Naive thymus-derived CD4-positive, alpha-beta T cell (primary cell): ENCODE measurements at regions not wholly inside any gene's neighbourhood (a gene's known extent, or its start where the extent isn't known, plus 50 kb on each side); places are given as distances from the start of the nearest gene placed in this dataset.

Experiments
- ATAC-seq: fragments of 150-1000 bp; cut with Tn5 transposase; 2 replicates; pipeline ENCODE4 v1.10.0; 2021; ENCODE audit warnings: mild to moderate bottlenecking, moderate library complexity
- CTCF ChIA-PET: fragments of 350-600 bp; sonication (Branson Sonifier 250); formaldehyde crosslinking; loops from one replicate; lab custom pipeline; 2021; ENCODE audit warnings: antibody characterized with exemption; lab: Charles Lee
- POLR2A ChIA-PET: fragments of 350-600 bp; sonication (Branson Sonifier 250); formaldehyde crosslinking; loops from one replicate; lab custom pipeline; 2021; ENCODE audit warnings: antibody characterized with exemption, inconsistent platforms; lab: Charles Lee
- DNase-seq, 9 donors: peaks; one replicate each; pipeline versions ENCODE4 v3.0.0 to v3.0.0-alpha.2; 2020 to 2022; ENCODE audit warnings: mixed read lengths in 1 of 9
- H3K27ac ChIP-seq: one replicate; pipeline ENCODE4 v1.7.0; 2013; ENCODE audit warnings: mild to moderate bottlenecking, low read depth, low read length, moderate library complexity
- H3K27me3 ChIP-seq, 2 donors: one replicate each; pipeline ENCODE4 v1.7.0; 2013; ENCODE audit warnings: low read length in 2 of 2, mild to moderate bottlenecking in 2 of 2, moderate library complexity in 2 of 2; ENCODE audit not compliant: control insufficient read depth in 2 of 2, insufficient read depth in 2 of 2
- H3K36me3 ChIP-seq, 3 experiments: 1 replicate in 2 of 3; 2 replicates in 1 of 3; pipeline ENCODE4 v1.7.0; 2013; ENCODE audit warnings: low read length in 3 of 3, mild to moderate bottlenecking in 3 of 3, moderate library complexity in 1 of 3; ENCODE audit not compliant: insufficient read depth in 3 of 3, control insufficient read depth in 2 of 3
- H3K4me1 ChIP-seq, 2 donors: one replicate each; pipeline ENCODE4 v1.7.0; 2013; ENCODE audit warnings: low read length in 2 of 2, mild to moderate bottlenecking in 2 of 2, moderate library complexity in 1 of 2; ENCODE audit not compliant: control insufficient read depth in 2 of 2, insufficient read depth in 2 of 2
- H3K4me3 ChIP-seq: 2 replicates; pipeline ENCODE4 v1.7.0; 2013; ENCODE audit warnings: mild to moderate bottlenecking, low read length
- H3K9me3 ChIP-seq, 3 experiments: 1 replicate in 2 of 3; 2 replicates in 1 of 3; pipeline ENCODE4 v1.7.0; 2013; ENCODE audit warnings: low read length in 3 of 3; ENCODE audit not compliant: control insufficient read depth in 2 of 3
- H3K27ac Mint-ChIP-seq, 9 donors: one replicate each; pipeline ENCODE4 v1.8.0; 2020 to 2022; ENCODE audit warnings: mixed read lengths in 9 of 9, mild to moderate bottlenecking in 8 of 9, moderate library complexity in 5 of 9, inconsistent platforms in 2 of 9
- H3K27me3 Mint-ChIP-seq, 5 donors: one replicate each; pipeline ENCODE4 v1.8.0; 2021 to 2022; ENCODE audit warnings: mixed read lengths in 5 of 5, mild to moderate bottlenecking in 1 of 5
- H3K36me3 Mint-ChIP-seq, 5 donors: one replicate each; pipeline ENCODE4 v1.8.0; 2020 to 2022; ENCODE audit warnings: mixed read lengths in 5 of 5, mild to moderate bottlenecking in 3 of 5, inconsistent platforms in 1 of 5
- H3K4me1 Mint-ChIP-seq, 7 donors: one replicate each; pipeline ENCODE4 v1.8.0; 2020 to 2022; ENCODE audit warnings: mixed read lengths in 7 of 7, mild to moderate bottlenecking in 3 of 7, inconsistent platforms in 1 of 7
- H3K4me3 Mint-ChIP-seq, 10 donors: one replicate each; pipeline ENCODE4 v1.8.0; 2020 to 2022; ENCODE audit warnings: mild to moderate bottlenecking in 10 of 10, mixed read lengths in 10 of 10, moderate library complexity in 6 of 10, inconsistent platforms in 2 of 10
- H3K9me3 Mint-ChIP-seq, 11 donors: one replicate each; pipeline ENCODE4 v1.8.0; 2020 to 2022; ENCODE audit warnings: mixed read lengths in 11 of 11, mild to moderate bottlenecking in 4 of 11, inconsistent platforms in 1 of 11, moderate library complexity in 1 of 11
- intact Hi-C, 2 donors: fragments of 100-400 bp; cut with micrococcal nuclease; formaldehyde crosslinking; loops; one replicate each; pipeline ENCODE4 v1.15.1; 2023

DNA sequence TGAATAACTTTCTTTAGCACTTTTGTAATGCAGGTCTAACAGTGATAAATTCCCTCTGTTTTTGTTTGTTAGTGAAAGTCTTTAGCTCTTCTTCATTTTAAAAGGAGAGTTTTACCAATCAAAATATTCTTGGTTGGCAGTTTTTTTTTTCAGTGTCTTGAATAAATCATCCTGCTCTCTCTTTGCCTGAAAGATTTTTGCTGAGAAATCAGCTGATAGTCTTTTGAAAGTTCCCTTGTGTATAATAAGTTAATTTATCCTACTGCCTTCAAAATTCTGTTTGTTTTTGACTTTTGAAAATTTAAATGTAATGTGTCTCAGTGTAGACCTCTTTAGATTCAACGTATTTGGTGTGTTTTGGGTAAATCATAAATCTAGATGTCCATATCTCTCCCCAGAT, 205.7 kb upstream of the NXPH2 start:
- Histone ChIP-seq H3K36me3 (no peaks in the 10 kb centered on the region), H3K4me3 (no peak overlapping the region), H3K9me3 (no peaks in the 10 kb centered on the region), H3K4me1 (no peaks in the 10 kb centered on the region), H3K27ac (no peak overlapping the region), H3K27me3 (no peaks in the 10 kb centered on the region)
- ChIA-PET CTCF (no interaction called here), POLR2A (no interaction called here)
- no peak for ATAC-seq
- Mint-ChIP-seq H3K27me3 (no peaks in the 10 kb centered on the region), H3K36me3 (no peaks in the 10 kb centered on the region), H3K27ac (no peak overlapping the region), H3K9me3 (peaks cover 2 to 38% (median 19%) of the 10 kb centered on the region in 11 donors), H3K4me1 (no peaks in the 10 kb centered on the region), H3K4me3 (no peak overlapping the region)
- no peak for DNase-seq
- intact Hi-C loops = no loop called here

DNA sequence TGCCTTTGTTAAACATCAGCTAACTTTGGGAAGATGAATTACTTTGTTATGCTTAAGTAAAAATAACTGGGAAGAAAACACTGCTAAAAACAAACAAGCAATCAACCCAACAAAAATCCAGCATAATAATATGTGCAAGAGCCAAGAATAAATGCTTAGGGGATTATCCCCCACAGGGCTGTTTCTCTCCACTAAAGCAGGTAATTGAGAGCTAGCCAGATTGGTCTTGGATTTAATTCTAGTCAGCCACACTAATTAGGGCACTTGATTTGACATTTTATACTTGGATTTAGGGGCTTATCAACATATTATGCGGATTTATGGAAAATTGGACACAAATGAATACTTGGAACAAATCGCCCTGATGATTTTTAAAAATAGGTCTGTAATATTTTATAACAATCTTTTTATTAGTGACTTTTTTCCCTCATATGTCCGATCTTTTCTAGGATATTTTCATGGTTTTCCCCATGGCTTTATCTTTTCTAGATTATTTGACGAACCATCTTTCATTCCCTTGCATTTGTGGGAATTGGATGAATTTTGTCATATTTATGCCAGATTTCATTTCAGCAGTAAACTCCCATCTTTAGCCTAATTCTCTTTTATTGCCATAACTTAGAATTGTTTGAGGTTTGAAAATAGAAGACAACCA, 199.1 kb upstream of the NXPH2 start:
- intact Hi-C loops = no loop called here
- Mint-ChIP-seq H3K9me3 (peaks cover 0 to 39% (median 10%) of the 10 kb centered on the region in 11 donors), H3K36me3 (no peaks in the 10 kb centered on the region), H3K27ac (no peak overlapping the region), H3K27me3 (no peaks in the 10 kb centered on the region), H3K4me3 (no peak overlapping the region), H3K4me1 (no peaks in the 10 kb centered on the region)
- Histone ChIP-seq H3K4me1 (no peaks in the 10 kb centered on the region), H3K27ac (no peak overlapping the region), H3K4me3 (no peak overlapping the region), H3K9me3 (no peaks in the 10 kb centered on the region), H3K27me3 (no peaks in the 10 kb centered on the region), H3K36me3 (no peaks in the 10 kb centered on the region)
- CTCF ChIA-PET = no interaction called here
- DNase-seq (no peak), ATAC-seq (no peak)
- POLR2A ChIA-PET = no interaction called here

DNA sequence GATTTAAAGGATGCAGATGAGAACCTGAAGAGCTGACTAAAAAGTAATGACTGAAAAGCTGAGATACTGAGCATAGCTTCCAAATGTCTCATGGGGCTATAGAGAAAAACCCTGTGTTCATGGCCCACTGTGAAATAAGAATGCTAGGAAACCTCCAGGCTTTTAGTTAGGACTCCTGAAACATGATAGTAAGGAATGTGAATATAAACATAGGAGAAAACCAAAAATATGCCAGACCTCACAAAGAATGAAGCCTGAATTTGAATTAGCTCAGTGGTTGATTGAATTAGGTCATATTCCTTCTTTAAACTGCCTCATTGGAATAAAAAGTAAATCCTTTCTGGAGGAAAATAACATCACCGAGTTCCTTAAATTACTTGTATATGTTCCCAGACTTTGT, 194.5 kb upstream of the NXPH2 start:
- no peaks in the 10 kb centered on the region for H3K27me3 ChIP-seq
- no peaks in the 10 kb centered on the region for H3K36me3 ChIP-seq
- H3K36me3 Mint-ChIP-seq = no peaks in the 10 kb centered on the region
- no peak for ATAC-seq
- CTCF ChIA-PET = no interaction called here
- no peak overlapping the region for H3K4me3 ChIP-seq
- H3K27me3 Mint-ChIP-seq = no peaks in the 10 kb centered on the region
- intact Hi-C loops = no loop called here
- H3K9me3 ChIP-seq = no peaks in the 10 kb centered on the region
- H3K27ac Mint-ChIP-seq = no peak overlapping the region
- no peak overlapping the region for H3K4me3 Mint-ChIP-seq
- H3K27ac ChIP-seq = no peak overlapping the region
- no peak for DNase-seq
- peaks cover 0 to 26% (median 7%) of the 10 kb centered on the region in 11 donors for H3K9me3 Mint-ChIP-seq
- no peaks in the 10 kb centered on the region for H3K4me1 ChIP-seq
- no peaks in the 10 kb centered on the region for H3K4me1 Mint-ChIP-seq
- POLR2A ChIA-PET = no interaction called here

DNA sequence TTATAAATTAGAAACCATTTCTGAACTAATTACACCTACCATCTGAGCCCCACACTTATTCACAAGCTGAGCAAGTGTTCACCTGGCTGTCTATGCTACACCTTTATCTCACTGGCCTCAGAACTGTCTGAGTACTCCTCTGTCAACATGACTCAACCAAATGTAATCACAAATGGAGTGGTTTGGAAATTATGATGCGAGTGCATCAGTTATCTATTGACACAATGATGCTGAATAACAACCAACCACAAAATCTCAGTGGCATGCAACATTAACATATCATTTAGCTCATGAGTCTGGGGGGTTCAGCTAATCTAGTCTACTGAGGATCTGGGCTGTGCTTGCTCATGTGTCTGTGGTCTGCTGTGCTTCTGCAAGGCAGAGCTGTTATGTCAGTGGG, 184.2 kb upstream of the NXPH2 start:
- H3K27me3 ChIP-seq = no peaks in the 10 kb centered on the region
- Mint-ChIP-seq H3K27me3 (no peaks in the 10 kb centered on the region), H3K36me3 (no peaks in the 10 kb centered on the region), H3K9me3 (peaks cover 0 to 11% (median 5%) of the 10 kb centered on the region in 11 donors), H3K4me1 (no peaks in the 10 kb centered on the region), H3K27ac (no peak overlapping the region), H3K4me3 (no peak overlapping the region)
- no peaks in the 10 kb centered on the region for H3K4me1 ChIP-seq
- ChIA-PET CTCF (no interaction called here), POLR2A (no interaction called here)
- H3K36me3 ChIP-seq = no peaks in the 10 kb centered on the region
- DNase-seq = no peak
- intact Hi-C loops = no loop called here
- H3K4me3 ChIP-seq = no peak overlapping the region
- no peaks in the 10 kb centered on the region for H3K9me3 ChIP-seq
- H3K27ac ChIP-seq = no peak overlapping the region
- ATAC-seq = no peak

DNA sequence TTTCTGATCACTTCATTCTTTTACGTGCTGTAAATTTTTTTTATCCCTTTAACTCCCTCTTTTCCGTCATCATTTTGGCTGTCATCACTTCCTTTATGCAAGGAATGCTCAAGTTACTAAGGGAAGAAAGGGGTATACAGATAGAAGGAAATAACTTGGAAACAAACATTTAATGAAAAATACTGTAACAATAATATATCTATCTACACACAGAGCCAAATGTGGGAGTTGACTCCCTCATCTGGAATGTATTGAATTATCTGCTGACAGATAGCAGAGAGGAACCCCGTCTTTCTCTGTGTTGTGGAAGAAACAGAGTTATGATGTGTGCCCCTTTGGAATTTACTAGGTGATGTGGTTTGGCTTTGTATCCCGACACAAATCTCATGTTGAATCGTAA, 182.5 kb upstream of the NXPH2 start:
- Histone ChIP-seq H3K4me1 (no peaks in the 10 kb centered on the region), H3K4me3 (no peak overlapping the region), H3K36me3 (no peaks in the 10 kb centered on the region), H3K27ac (no peak overlapping the region), H3K9me3 (no peaks in the 10 kb centered on the region), H3K27me3 (no peaks in the 10 kb centered on the region)
- H3K9me3 Mint-ChIP-seq = peaks cover 5 to 16% (median 6%) of the 10 kb centered on the region in 11 donors
- no peak for DNase-seq
- no peak for ATAC-seq
- no peaks in the 10 kb centered on the region for H3K27me3 Mint-ChIP-seq
- no peaks in the 10 kb centered on the region for H3K36me3 Mint-ChIP-seq
- no peak overlapping the region for H3K27ac Mint-ChIP-seq
- H3K4me1 Mint-ChIP-seq = no peaks in the 10 kb centered on the region
- intact Hi-C loops = no loop called here
- no peak overlapping the region for H3K4me3 Mint-ChIP-seq
- CTCF ChIA-PET = no interaction called here
- POLR2A ChIA-PET = no interaction called here

DNA sequence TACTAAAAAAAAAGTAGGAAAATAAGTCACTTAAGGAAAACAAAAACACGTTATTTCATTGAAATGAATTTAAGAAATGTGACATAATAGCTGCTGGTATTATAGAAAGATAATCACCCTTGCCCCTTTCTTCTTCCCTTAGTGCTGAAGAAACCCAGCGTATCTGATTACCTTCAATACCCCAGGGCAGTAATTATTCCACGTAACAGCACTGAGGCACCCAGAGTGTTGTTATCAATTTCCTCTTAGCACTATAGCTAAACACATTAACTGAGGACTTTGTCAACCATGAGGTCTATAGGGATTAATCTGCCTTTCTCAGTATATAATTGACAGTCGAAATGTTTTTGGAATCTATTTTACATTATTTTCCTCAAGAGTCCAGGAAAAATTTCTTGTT, 180.0 kb upstream of the NXPH2 start:
- intact Hi-C loops = no loop called here
- peaks cover 3 to 25% (median 8%) of the 10 kb centered on the region in 11 donors for H3K9me3 Mint-ChIP-seq
- POLR2A ChIA-PET = no interaction called here

DNA sequence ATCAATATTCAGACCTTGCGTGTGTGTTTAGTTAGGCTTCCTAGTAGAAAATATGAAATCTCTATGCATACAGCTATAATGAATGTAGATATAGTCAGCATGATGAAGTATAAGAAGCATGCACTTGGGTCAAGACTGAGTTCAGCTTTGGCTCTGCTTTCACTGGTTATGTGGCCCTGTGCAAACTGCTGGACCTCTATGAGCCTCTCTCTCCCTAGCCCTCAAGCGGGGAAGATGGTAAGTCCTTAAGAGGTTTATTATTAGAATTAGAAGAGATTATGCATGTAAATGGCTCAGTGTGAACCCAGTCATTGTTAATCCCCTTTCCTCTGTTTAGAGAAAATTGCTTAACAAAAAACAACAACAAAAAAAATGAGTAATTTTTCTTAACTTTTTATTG, 178.8 kb upstream of the NXPH2 start:
- Mint-ChIP-seq H3K27ac (no peak overlapping the region), H3K4me3 (no peak overlapping the region), H3K27me3 (no peaks in the 10 kb centered on the region), H3K9me3 (peaks cover 0 to 19% (median 5%) of the 10 kb centered on the region in 11 donors), H3K36me3 (no peaks in the 10 kb centered on the region), H3K4me1 (no peaks in the 10 kb centered on the region)
- ChIA-PET CTCF (no interaction called here), POLR2A (no interaction called here)
- Histone ChIP-seq H3K36me3 (no peaks in the 10 kb centered on the region), H3K4me3 (no peak overlapping the region), H3K9me3 (no peaks in the 10 kb centered on the region), H3K27ac (no peak overlapping the region), H3K27me3 (no peaks in the 10 kb centered on the region), H3K4me1 (no peaks in the 10 kb centered on the region)
- DNase-seq = no peak
- intact Hi-C loops = no loop called here
- ATAC-seq = no peak

More for the DNA sequence above, 180.0 kb upstream of the NXPH2 start:
- DNase-seq = no peak
- Mint-ChIP-seq H3K27ac (no peak overlapping the region), H3K4me1 (no peaks in the 10 kb centered on the region), H3K36me3 (no peaks in the 10 kb centered on the region), H3K27me3 (no peaks in the 10 kb centered on the region), H3K4me3 (no peak overlapping the region)
- Histone ChIP-seq H3K4me3 (no peak overlapping the region), H3K4me1 (no peaks in the 10 kb centered on the region), H3K9me3 (no peaks in the 10 kb centered on the region), H3K36me3 (no peaks in the 10 kb centered on the region), H3K27me3 (no peaks in the 10 kb centered on the region), H3K27ac (no peak overlapping the region)
- CTCF ChIA-PET = no interaction called here
- ATAC-seq = no peak
